Right cardiac atrium (tissue), 5 donors: ENCODE measurements at regions not wholly inside any gene's neighbourhood (a gene's known extent, or its start where the extent isn't known, plus 50 kb on each side); places are given as distances from the start of the nearest gene placed in this dataset.
A peak's percentile ranks its signal among the peaks of the same experiment; 100 is the strongest.

ENCODE experiments used
- ATAC-seq, 2 donors: fragments of 200-7000 bp; cut with Tn5 transposase; one replicate each; pipeline versions ENCODE4 v1.8.0 to v1.9.1; 2020; ENCODE audit warnings: moderate library complexity in 2 of 2, mild to moderate bottlenecking in 1 of 2
- DNase-seq, 3 donors: peaks; one replicate each; pipeline ENCODE4 v3.0.0-alpha.2; 2020
- H3K27ac ChIP-seq: one replicate; pipeline ENCODE4 v1.5.1; 2013; ENCODE audit warnings: mild to moderate bottlenecking, low read length, control low read depth, moderate library complexity
- H3K27me3 ChIP-seq: one replicate; pipeline ENCODE4 v1.6.1; 2013; ENCODE audit not compliant: control insufficient read depth, insufficient read depth
- H3K4me1 ChIP-seq: one replicate; pipeline ENCODE4 v1.6.1; 2013; ENCODE audit warnings: low read length; ENCODE audit not compliant: control insufficient read depth, insufficient read depth
- H3K4me3 ChIP-seq: one replicate; pipeline ENCODE4 v1.5.1; 2013; ENCODE audit warnings: low read length, control low read depth
- H3K9me3 ChIP-seq: one replicate; pipeline ENCODE4 v1.6.1; 2013; ENCODE audit warnings: low read length; ENCODE audit not compliant: control insufficient read depth
- whole genome bisulfite sequencing: extraction: QIAGEN DNeasy Blood & Tissue Kit; methylation state at CpG from one replicate; pipeline ENCODE4 v1.1.7; 2013; 5-methylcytosine and 5-hydroxymethylcytosine counted together
- intact Hi-C, 4 donors: fragments of 100-400 bp; cut with DNase I; formaldehyde crosslinking; loops; one replicate each; pipeline versions ENCODE4 v1.11.0 to v1.14.0; 2022 to 2023
- donor health status: healthy with polysubstance abuse.
- donor health status: DM: no; HTN: yes; CAD: no.
- donor health status: DM: no; HTN: no; CAD: no.
- donor health status: DM: no; HTN: yes; CAD: no; lungs with severe emphysema.
- donor health status: DM: yes; HTN: yes; CAD: no.

GRCh38 chr9:89866701-89867100 lies 261.9 kb downstream of the GADD45G start:
- no peak for ATAC-seq
- Histone ChIP-seq H3K4me1 (peaks cover 4% of the 10 kb centered on the region), H3K27me3 (no peaks in the 10 kb centered on the region), H3K27ac (no peak overlapping the region), H3K9me3 (no peaks in the 10 kb centered on the region), H3K4me3 (no peak overlapping the region)
- 79% methylated on average over 3 of the region's 3 CpGs for WGBS
- DNase-seq: no peak
- intact Hi-C loops: no loop called here

GRCh38 chr9:89868100-89868499 lies 263.3 kb downstream of the GADD45G start:
- no peaks in the 10 kb centered on the region for H3K9me3 ChIP-seq
- 91% methylated on average over 4 of the region's 4 CpGs for WGBS
- no peak overlapping the region for H3K4me3 ChIP-seq
- DNase-seq: no peak
- no peak overlapping the region for H3K27ac ChIP-seq
- intact Hi-C loops: no loop called here
- no peak for ATAC-seq
- no peaks in the 10 kb centered on the region for H3K27me3 ChIP-seq
- H3K4me1 ChIP-seq: no peaks in the 10 kb centered on the region

- intact Hi-C loops: loop anchor here in 1 of 4 donors (10.0 kb wide), 2 partner anchors 135 to 265 kb away; partner anchors contain the start of gene GADD45G
- no peak overlapping the region for H3K27ac ChIP-seq
- ATAC-seq: no peak
Observed at GRCh38 chr9:89869793-89870580, 265.2 kb downstream of the GADD45G start.

GRCh38 chr9:89871871-89872331 lies 267.1 kb downstream of the GADD45G start:
- Histone ChIP-seq H3K27ac (peak overlapping the region; percentile 66), H3K4me3 (no peak overlapping the region), H3K27me3 (no peaks in the 10 kb centered on the region), H3K9me3 (no peaks in the 10 kb centered on the region), H3K4me1 (peaks cover 5% of the 10 kb centered on the region)
- DNase-seq (peak; percentile 44 to 69 (median 65)), ATAC-seq (peak; percentile 44)
- 80% methylated on average over 5 of the region's 5 CpGs for WGBS
- intact Hi-C loops: loop anchor here in 1 of 4 donors (10.0 kb wide), 2 partner anchors 133 to 267 kb away; partner anchors contain the start of gene GADD45G

More at GRCh38 chr9:89869793-89870580, 265.2 kb downstream of the GADD45G start:
- peaks cover 3% of the 10 kb centered on the region for H3K4me1 ChIP-seq
- H3K4me3 ChIP-seq: no peak overlapping the region
- 65% methylated on average over 7 of the region's 7 CpGs for WGBS
- DNase-seq: no peak
- no peaks in the 10 kb centered on the region for H3K27me3 ChIP-seq
- no peaks in the 10 kb centered on the region for H3K9me3 ChIP-seq

- Histone ChIP-seq H3K27ac (peak overlapping the region; percentile 66), H3K4me3 (no peak overlapping the region), H3K4me1 (peaks cover 10% of the 10 kb centered on the region), H3K27me3 (no peaks in the 10 kb centered on the region), H3K9me3 (no peaks in the 10 kb centered on the region)
- ATAC-seq (peak; percentile 1 to 2), DNase-seq (peak in 1 of 3 donors; percentile 13)
- intact Hi-C loops: loop anchor here in 1 of 4 donors (10.0 kb wide), 2 partner anchors 132 to 268 kb away; partner anchors contain the start of gene GADD45G
- WGBS: 66% methylated on average over 9 of the region's 9 CpGs
Observed at GRCh38 chr9:89872426-89872912, 267.7 kb downstream of the GADD45G start.

GRCh38 chr9:89872913-89873707 lies 268.3 kb downstream of the GADD45G start:
- ATAC-seq (peak; percentile 71 to 79), DNase-seq (peak in 2 of 3 donors; percentile 67 to 68)
- intact Hi-C loops: loop anchor here in 1 of 4 donors (10.0 kb wide), 2 partner anchors 132 to 268 kb away; partner anchors contain the start of gene GADD45G
- peak overlapping the region; percentile 66 for H3K27ac ChIP-seq
- no peak overlapping the region for H3K4me3 ChIP-seq
- H3K27me3 ChIP-seq: no peaks in the 10 kb centered on the region
- 71% methylated on average over 11 of the region's 11 CpGs for WGBS
- H3K9me3 ChIP-seq: no peaks in the 10 kb centered on the region
- H3K4me1 ChIP-seq: peaks cover 13% of the 10 kb centered on the region

- peak overlapping the region; percentile 66 for H3K27ac ChIP-seq
- DNase-seq: peak in 1 of 3 donors; percentile 35
- peaks cover 15% of the 10 kb centered on the region for H3K4me1 ChIP-seq
Observed at GRCh38 chr9:89873801-89874200, 269.0 kb downstream of the GADD45G start.

GRCh38 chr9:89874351-89875321 lies 269.8 kb downstream of the GADD45G start:
- Histone ChIP-seq H3K4me1 (peaks cover 18% of the 10 kb centered on the region), H3K4me3 (no peak overlapping the region), H3K9me3 (no peaks in the 10 kb centered on the region), H3K27me3 (no peaks in the 10 kb centered on the region), H3K27ac (peak overlapping the region; percentile 66)
- peak; percentile 12 to 25 for ATAC-seq
- intact Hi-C loops: loop anchor here in 1 of 4 donors (10.0 kb wide), 2 partner anchors 130 to 270 kb away; partner anchors contain the start of gene GADD45G
- peak; percentile 36 to 80 (median 77) for DNase-seq
- 48% methylated on average over 18 of the region's 18 CpGs for WGBS

More at GRCh38 chr9:89873801-89874200, 269.0 kb downstream of the GADD45G start:
- no peaks in the 10 kb centered on the region for H3K27me3 ChIP-seq
- no peak for ATAC-seq
- intact Hi-C loops: loop anchor here in 1 of 4 donors (10.0 kb wide), 2 partner anchors 131 to 269 kb away; partner anchors contain the start of gene GADD45G
- no peaks in the 10 kb centered on the region for H3K9me3 ChIP-seq
- no peak overlapping the region for H3K4me3 ChIP-seq
- WGBS: 94% methylated on average over 8 of the region's 8 CpGs

- WGBS: 70% methylated on average over 18 of the region's 18 CpGs
- no peak for DNase-seq
Observed at GRCh38 chr9:89877051-89878002, 272.5 kb downstream of the GADD45G start.

More at GRCh38 chr9:89877051-89878002, 272.5 kb downstream of the GADD45G start:
- H3K27ac ChIP-seq: peak overlapping the region; percentile 97
- no peak for ATAC-seq
- H3K27me3 ChIP-seq: no peaks in the 10 kb centered on the region
- intact Hi-C loops: loop anchor here in 1 of 4 donors (10.0 kb wide), 2 partner anchors 127 to 273 kb away; partner anchors contain the start of gene GADD45G
- H3K4me1 ChIP-seq: peaks cover 25% of the 10 kb centered on the region
- H3K9me3 ChIP-seq: no peaks in the 10 kb centered on the region
- no peak overlapping the region for H3K4me3 ChIP-seq
